ENCODE measurements at regions not wholly inside any gene's neighbourhood (a gene's known extent, or its start where the extent isn't known, plus 50 kb on each side); places are given as distances from the start of the nearest gene placed in this dataset.

DNA sequence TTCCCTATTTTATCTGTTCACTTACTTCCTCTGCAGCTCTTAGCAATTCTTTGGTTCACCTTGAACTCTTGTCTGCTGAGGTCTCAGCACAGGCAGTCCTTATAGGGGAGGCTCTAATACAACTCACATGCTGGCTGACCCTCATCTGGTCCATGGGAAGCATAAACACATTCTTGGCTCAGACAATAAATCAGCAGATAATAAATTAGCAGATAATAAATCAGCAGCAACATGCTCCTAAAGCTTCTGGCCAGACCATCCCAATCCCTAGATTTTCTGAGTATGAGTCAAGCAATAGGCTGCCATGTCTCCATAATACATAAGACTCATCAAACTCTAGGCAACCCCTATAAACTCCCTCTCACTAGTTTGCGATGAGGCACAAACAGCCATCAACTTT lies 208.6 kb upstream of the STEAP4 start:
- Histone ChIP-seq H4K8ac (ENCODE audit: extremely low read depth, insufficient read depth, low read length) (no peak overlapping the region), H4K91ac (replicated peaks; ENCODE audit: insufficient read length, low read length) (no peak overlapping the region), H2BK15ac (ENCODE audit: low read length) (no peak overlapping the region), H2BK5ac (ENCODE audit: low read depth, low read length) (no peak overlapping the region), H3K23ac (ENCODE audit: insufficient read length) (no peak overlapping the region), H3K9ac (replicated peaks in 1 of 4; ENCODE audit: extremely low read depth in 1 of 4, low read depth in 3 of 4, low read length in 3 of 4) (no peak overlapping the region), H4K5ac (ENCODE audit: insufficient read length, low read depth, low read length) (no peak overlapping the region), H2AFZ (ENCODE audit: low read length) (no peak overlapping the region), H3K27me3 (replicated peaks in 1 of 4; ENCODE audit: control insufficient read depth in 3 of 4, extremely low read depth in 1 of 4, insufficient read depth in 3 of 4, low read length in 3 of 4) (no peaks in the 10 kb centered on the region; a peak in 1 of 7 replicates), H3K9me3 (ENCODE audit: insufficient read depth in 2 of 2, low read depth in 1 of 2, low read length in 1 of 2) (no peaks in the 10 kb centered on the region), H2BK20ac (ENCODE audit: low read length) (no peak overlapping the region), H3K4me1 (replicated peaks in 1 of 4; ENCODE audit: control insufficient read depth in 3 of 4, insufficient read depth in 4 of 4, low read length in 3 of 4) (no peaks in the 10 kb centered on the region), H3K79me1 (ENCODE audit: low read depth, low read length) (no peaks in the 10 kb centered on the region), H3K4me2 (ENCODE audit: insufficient read depth in 1 of 2, low read depth in 2 of 2, low read length in 2 of 2) (no peak overlapping the region), H2AK5ac (ENCODE audit: low read depth, low read length) (no peak overlapping the region), H3K18ac (ENCODE audit: extremely low read depth, low read length) (no peak overlapping the region), H3K27ac (ENCODE audit: low read depth, low read length) (no peak overlapping the region), H3K36me3 (ENCODE audit: control insufficient read depth in 2 of 4, insufficient read depth in 4 of 4, low read length in 3 of 4) (no peaks in the 10 kb centered on the region), H3K4ac (replicated peaks; ENCODE audit: insufficient read length, low read depth, low read length) (no peak overlapping the region), H3K14ac (ENCODE audit: insufficient read length) (no peak overlapping the region), H2BK120ac (replicated peaks; ENCODE audit: low read depth, low read length) (no peak overlapping the region), H2BK12ac (ENCODE audit: low read depth, low read length) (no peak overlapping the region), H3K79me2 (ENCODE audit: control insufficient read depth in 1 of 2, insufficient read depth in 2 of 2, low read length in 2 of 2) (no peaks in the 10 kb centered on the region), H3K4me3 (ENCODE audit: extremely low read depth in 1 of 4, insufficient read depth in 2 of 4, low read depth in 3 of 4, low read length in 4 of 4) (no peak overlapping the region), H3K23me2 (ENCODE audit: low read depth, low read length) (no peaks in the 10 kb centered on the region), H4K20me1 (replicated peaks in 1 of 2; ENCODE audit: control insufficient read depth in 1 of 2, insufficient read depth in 2 of 2, low read length in 2 of 2) (no peaks in the 10 kb centered on the region), H3K56ac (replicated peaks; ENCODE audit: insufficient read length, low read depth, low read length) (no peak overlapping the region)
- FAIRE-seq, result no peak
- TF ChIP-seq, protein P1, sequence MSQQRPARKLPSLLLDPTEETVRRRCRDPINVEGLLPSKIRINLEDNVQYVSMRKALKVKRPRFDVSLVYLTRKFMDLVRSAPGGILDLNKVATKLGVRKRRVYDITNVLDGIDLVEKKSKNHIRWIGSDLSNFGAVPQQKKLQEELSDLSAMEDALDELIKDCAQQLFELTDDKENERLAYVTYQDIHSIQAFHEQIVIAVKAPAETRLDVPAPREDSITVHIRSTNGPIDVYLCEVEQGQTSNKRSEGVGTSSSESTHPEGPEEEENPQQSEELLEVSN (IDR thresholded peaks at IDR 0.05), result no peak
- TF ChIP-seq TBP (IDR thresholded peaks at IDR 0.05; ENCODE audit: low read depth, low read length) (no peak), MAFK (IDR thresholded peaks at IDR 0.05; ENCODE audit: low read depth, low read length) (no peak), RNF2 (IDR thresholded peaks at IDR 0.05; ENCODE audit: borderline replicate concordance, low read depth, low read length, missing control alignments, poor library complexity, severe bottlenecking) (no peak), BACH1 (IDR thresholded peaks at IDR 0.05; ENCODE audit: low read length) (no peak), HDAC2 (IDR thresholded peaks at IDR 0.05; ENCODE audit: borderline replicate concordance in 1 of 2, low read depth in 2 of 2, low read length in 2 of 2) (no peak), SP1 (IDR thresholded peaks at IDR 0.05; ENCODE audit: low read depth, low read length) (no peak), CEBPB (IDR thresholded peaks at IDR 0.05; ENCODE audit: low read depth, low read length) (no peak)
- TF ChIP-seq, protein P2, sequence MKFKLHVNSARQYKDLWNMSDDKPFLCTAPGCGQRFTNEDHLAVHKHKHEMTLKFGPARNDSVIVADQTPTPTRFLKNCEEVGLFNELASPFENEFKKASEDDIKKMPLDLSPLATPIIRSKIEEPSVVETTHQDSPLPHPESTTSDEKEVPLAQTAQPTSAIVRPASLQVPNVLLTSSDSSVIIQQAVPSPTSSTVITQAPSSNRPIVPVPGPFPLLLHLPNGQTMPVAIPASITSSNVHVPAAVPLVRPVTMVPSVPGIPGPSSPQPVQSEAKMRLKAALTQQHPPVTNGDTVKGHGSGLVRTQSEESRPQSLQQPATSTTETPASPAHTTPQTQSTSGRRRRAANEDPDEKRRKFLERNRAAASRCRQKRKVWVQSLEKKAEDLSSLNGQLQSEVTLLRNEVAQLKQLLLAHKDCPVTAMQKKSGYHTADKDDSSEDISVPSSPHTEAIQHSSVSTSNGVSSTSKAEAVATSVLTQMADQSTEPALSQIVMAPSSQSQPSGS (IDR thresholded peaks at IDR 0.05; ENCODE audit: low read length), result no peak
- TF ChIP-seq, protein P3, sequence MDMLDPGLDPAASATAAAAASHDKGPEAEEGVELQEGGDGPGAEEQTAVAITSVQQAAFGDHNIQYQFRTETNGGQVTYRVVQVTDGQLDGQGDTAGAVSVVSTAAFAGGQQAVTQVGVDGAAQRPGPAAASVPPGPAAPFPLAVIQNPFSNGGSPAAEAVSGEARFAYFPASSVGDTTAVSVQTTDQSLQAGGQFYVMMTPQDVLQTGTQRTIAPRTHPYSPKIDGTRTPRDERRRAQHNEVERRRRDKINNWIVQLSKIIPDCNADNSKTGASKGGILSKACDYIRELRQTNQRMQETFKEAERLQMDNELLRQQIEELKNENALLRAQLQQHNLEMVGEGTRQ (IDR thresholded peaks at IDR 0.05; ENCODE audit: low read length), result no peak
- CTCF ChIA-PET (ENCODE audit: partially characterized antibody), result interaction anchor here (1.2 kb wide), 1 partner anchor 17 kb away, joined by 3 read pairs; no protein-coding TSS in a partner anchor
- no peak for DNase-seq (ENCODE audit: low read depth in 1 of 2, low spot score in 2 of 2)
- 88% methylated on average over 1 of the region's 1 CpG; no CpG with 5 or more reads in 1 of the 2 experiments for WGBS, 2 experiments (ENCODE audit: extremely low coverage in 1 of 2, insufficient coverage in 1 of 2, insufficient read length in 1 of 2, insufficient replicate concordance in 2 of 2, low coverage in 1 of 2, low lambda C conversion rate in 2 of 2, missing lambda C conversion rate in 1 of 2)
- POLR2A ChIA-PET (ENCODE audit: partially characterized antibody), result no interaction called here
